HepG2 (cell line): ENCODE measurements at regions not wholly inside any gene's neighbourhood (a gene's known extent, or its start where the extent isn't known, plus 50 kb on each side); places are given as distances from the start of the nearest gene placed in this dataset.

Experiments used
- CBFB ChIP-seq: sonication (generic); formaldehyde crosslinking; IDR thresholded peaks from 2 replicates; pipeline ENCODE4 v1.4.0; 2020; ENCODE audit warnings: missing genetic modification reagents
- CREM ChIP-seq, 2 experiments: sonication (generic) in 1 of 2; formaldehyde crosslinking in 1 of 2; IDR thresholded peaks; 2 replicates each; pipeline versions ENCODE4 v1.4.0 to v1.6.1; 2016 to 2020; ENCODE audit warnings: antibody characterized with exemption in 1 of 2, mild to moderate bottlenecking in 1 of 2, missing genetic modification reagents in 1 of 2
- PHF21A ChIP-seq: sonication (generic); formaldehyde crosslinking; IDR thresholded peaks from 2 replicates; pipeline ENCODE4 v1.5.0; 2020; ENCODE audit warnings: mild to moderate bottlenecking, missing genetic modification reagents
- PLRG1 ChIP-seq: fragments of 450-650 bp; conservative IDR thresholded peaks from 2 replicates; pipeline ENCODE4 v1.6.1; 2016
- ZNF775 ChIP-seq: sonication (generic); formaldehyde crosslinking; IDR thresholded peaks from 2 replicates; pipeline ENCODE4 v1.4.0; 2020; ENCODE audit warnings: missing genetic modification reagents, mild to moderate bottlenecking, moderate library complexity, borderline replicate concordance
- TF ChIP-seq, protein P1 (sequence below): sonication (generic); formaldehyde crosslinking; IDR thresholded peaks from 2 replicates; pipeline ENCODE4 v1.4.0; 2020; ENCODE audit warnings: missing genetic modification reagents
- TF ChIP-seq, protein P2 (sequence below): sonication (generic); formaldehyde crosslinking; IDR thresholded peaks from 2 replicates; pipeline ENCODE4 v1.8.0; 2022; ENCODE audit warnings: missing genetic modification reagents, mild to moderate bottlenecking, moderate library complexity, borderline replicate concordance
- TF ChIP-seq, protein P3 (sequence below): sonication (generic); formaldehyde crosslinking; conservative IDR thresholded peaks from 2 replicates; pipeline ENCODE4 v1.4.0; 2020; ENCODE audit warnings: mild to moderate bottlenecking, missing genetic modification reagents, moderate library complexity

DNA sequence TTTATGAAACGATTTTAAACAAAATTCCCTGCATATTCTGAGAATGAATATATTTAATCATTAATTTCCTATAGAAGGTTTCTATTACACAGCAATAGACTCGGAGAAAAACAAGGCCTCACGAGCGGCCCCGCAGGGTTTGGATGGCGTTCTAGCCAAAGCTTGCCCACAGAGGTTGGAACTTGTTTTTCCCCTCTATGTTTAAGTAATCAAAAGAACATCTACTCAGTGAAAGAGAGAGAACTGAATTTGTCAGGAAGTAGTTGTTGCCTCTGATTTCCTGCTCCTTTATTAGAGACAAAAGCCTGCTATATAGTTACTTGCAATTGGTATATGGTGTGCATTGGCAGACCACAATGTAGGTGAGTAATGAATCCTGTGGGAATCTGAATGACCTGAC lies 82.1 kb upstream of the HEY2 start (continued):
- TF ChIP-seq, protein P1, sequence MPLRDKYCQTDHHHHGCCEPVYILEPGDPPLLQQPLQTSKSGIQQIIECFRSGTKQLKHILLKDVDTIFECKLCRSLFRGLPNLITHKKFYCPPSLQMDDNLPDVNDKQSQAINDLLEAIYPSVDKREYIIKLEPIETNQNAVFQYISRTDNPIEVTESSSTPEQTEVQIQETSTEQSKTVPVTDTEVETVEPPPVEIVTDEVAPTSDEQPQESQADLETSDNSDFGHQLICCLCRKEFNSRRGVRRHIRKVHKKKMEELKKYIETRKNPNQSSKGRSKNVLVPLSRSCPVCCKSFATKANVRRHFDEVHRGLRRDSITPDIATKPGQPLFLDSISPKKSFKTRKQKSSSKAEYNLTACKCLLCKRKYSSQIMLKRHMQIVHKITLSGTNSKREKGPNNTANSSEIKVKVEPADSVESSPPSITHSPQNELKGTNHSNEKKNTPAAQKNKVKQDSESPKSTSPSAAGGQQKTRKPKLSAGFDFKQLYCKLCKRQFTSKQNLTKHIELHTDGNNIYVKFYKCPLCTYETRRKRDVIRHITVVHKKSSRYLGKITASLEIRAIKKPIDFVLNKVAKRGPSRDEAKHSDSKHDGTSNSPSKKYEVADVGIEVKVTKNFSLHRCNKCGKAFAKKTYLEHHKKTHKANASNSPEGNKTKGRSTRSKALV (CRISPR knock-in tag) = no peak
- TF ChIP-seq, protein P2, sequence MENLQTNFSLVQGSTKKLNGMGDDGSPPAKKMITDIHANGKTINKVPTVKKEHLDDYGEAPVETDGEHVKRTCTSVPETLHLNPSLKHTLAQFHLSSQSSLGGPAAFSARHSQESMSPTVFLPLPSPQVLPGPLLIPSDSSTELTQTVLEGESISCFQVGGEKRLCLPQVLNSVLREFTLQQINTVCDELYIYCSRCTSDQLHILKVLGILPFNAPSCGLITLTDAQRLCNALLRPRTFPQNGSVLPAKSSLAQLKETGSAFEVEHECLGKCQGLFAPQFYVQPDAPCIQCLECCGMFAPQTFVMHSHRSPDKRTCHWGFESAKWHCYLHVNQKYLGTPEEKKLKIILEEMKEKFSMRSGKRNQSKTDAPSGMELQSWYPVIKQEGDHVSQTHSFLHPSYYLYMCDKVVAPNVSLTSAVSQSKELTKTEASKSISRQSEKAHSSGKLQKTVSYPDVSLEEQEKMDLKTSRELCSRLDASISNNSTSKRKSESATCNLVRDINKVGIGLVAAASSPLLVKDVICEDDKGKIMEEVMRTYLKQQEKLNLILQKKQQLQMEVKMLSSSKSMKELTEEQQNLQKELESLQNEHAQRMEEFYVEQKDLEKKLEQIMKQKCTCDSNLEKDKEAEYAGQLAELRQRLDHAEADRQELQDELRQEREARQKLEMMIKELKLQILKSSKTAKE (CRISPR knock-in tag) = no peak
- TF ChIP-seq CBFB (CRISPR knock-in tag) (no peak), CREM (IDR thresholded peaks at IDR 0.05) (no peak), CREM (CRISPR knock-in tag; IDR thresholded peaks at IDR 0.05) (no peak), PHF21A (CRISPR knock-in tag) (no peak), ZNF775 (no peak), PLRG1 (no peak)
- TF ChIP-seq, protein P3, sequence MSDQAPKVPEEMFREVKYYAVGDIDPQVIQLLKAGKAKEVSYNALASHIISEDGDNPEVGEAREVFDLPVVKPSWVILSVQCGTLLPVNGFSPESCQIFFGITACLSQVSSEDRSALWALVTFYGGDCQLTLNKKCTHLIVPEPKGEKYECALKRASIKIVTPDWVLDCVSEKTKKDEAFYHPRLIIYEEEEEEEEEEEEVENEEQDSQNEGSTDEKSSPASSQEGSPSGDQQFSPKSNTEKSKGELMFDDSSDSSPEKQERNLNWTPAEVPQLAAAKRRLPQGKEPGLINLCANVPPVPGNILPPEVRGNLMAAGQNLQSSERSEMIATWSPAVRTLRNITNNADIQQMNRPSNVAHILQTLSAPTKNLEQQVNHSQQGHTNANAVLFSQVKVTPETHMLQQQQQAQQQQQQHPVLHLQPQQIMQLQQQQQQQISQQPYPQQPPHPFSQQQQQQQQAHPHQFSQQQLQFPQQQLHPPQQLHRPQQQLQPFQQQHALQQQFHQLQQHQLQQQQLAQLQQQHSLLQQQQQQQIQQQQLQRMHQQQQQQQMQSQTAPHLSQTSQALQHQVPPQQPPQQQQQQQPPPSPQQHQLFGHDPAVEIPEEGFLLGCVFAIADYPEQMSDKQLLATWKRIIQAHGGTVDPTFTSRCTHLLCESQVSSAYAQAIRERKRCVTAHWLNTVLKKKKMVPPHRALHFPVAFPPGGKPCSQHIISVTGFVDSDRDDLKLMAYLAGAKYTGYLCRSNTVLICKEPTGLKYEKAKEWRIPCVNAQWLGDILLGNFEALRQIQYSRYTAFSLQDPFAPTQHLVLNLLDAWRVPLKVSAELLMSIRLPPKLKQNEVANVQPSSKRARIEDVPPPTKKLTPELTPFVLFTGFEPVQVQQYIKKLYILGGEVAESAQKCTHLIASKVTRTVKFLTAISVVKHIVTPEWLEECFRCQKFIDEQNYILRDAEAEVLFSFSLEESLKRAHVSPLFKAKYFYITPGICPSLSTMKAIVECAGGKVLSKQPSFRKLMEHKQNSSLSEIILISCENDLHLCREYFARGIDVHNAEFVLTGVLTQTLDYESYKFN (CRISPR knock-in tag) = no peak
